Ammon's horn (tissue), 1 donor: ENCODE measurements at regions not wholly inside any gene's neighbourhood (a gene's known extent, or its start where the extent isn't known, plus 50 kb on each side); places are given as distances from the start of the nearest gene placed in this dataset.
"Not testable (repeated sequence)": the region's sequence is repeated elsewhere in the genome, so short reads cannot be mapped to it uniquely, and the experiment has no call there.

Experiments
- DNase-seq: peaks from one replicate; pipeline ENCODE4 v3.0.0-alpha.2; 2016; ENCODE audit warnings: low spot score

- no peak for DNase-seq
Measured at GRCh38 chr4:148649652-148650331, 207.6 kb upstream of the NR3C2 start.

GRCh38 chr4:148643851-148644250, 201.6 kb upstream of the NR3C2 start:
- no peak for DNase-seq

GRCh38 chr4:148642907-148643306, 200.7 kb upstream of the NR3C2 start:
- DNase-seq = no peak

DNA sequence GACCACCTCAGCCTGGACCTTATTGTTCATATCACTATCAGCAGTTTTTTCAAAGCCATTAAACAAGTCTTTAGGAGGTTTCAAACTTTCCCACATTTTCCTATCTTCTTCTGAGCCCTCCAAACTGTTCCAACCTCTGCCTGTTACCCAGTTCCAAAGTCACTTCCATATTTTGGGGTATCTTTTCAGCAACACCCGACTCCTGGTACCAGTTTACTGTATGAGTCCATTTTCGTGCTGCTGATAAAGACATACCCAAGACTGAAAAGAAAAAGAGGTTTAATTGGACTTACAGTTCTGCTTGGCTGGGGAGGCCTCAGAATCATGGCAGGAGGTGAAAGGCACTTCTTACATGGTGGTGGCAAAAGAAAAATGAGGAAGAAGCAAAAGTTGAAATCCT, 195.9 kb upstream of the NR3C2 start:
- not testable (repeated sequence) for DNase-seq

DNA sequence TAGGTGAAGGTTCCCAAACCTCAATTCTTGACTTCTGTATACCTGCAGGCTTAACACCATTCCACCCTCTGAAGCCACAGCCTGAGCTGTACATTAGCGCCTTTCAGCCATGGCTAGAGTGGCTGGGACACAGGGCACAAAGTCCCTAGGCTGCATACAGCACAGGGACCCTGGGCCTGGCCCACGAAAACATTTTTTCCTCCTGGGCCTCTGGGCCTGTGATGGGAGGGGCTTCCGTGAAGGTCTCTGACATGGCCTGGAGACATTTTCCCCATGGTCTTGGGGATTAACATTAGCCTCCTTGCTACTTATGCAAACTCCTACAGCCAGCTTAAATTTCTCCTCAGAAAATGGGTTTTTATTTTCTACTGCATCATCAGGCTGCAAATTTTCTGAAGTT, 195.2 kb upstream of the NR3C2 start:
- DNase-seq = not testable (repeated sequence)

- no peak for DNase-seq
Measured at GRCh38 chr4:148634476-148634875, 192.3 kb upstream of the NR3C2 start.

GRCh38 chr4:148633720-148634119, 191.5 kb upstream of the NR3C2 start:
- no peak for DNase-seq

DNA sequence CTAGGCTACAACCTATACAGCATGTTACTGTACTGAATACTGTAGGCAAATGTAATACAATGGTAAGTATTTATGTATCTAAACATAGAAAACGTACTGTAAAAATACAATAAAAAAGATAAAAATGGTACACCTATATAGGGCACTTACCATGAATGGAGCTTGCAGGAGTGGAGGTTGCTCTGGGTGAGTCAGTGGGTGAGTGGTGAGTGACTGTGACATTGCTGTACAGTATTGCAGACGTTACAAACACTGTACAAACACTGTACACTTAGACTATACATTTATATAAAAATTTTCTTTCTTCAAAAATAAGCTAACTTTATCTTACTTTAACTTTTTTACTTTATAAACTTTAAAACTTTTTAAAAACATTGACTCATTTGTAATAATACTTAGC, 190.3 kb upstream of the NR3C2 start:
- no peak for DNase-seq

DNA sequence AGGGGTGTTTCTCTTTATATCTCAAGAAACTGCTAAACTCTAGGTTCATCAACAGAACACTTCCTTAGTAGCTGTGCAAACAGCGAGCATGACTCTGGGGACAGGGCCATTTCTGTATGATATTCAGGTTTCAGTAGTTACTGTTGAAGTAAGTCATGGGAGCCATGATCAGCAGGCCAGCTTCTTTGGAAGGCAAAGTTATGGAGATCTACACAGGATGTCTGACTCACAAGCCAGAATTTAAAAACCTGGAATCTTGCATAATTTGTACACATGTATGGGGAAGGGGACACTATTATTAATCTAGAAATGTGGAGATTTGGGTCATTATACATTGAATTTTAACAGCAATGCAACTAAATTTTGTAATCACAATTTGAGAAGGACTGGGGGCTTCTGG, 187.8 kb upstream of the NR3C2 start:
- DNase-seq = no peak

DNA sequence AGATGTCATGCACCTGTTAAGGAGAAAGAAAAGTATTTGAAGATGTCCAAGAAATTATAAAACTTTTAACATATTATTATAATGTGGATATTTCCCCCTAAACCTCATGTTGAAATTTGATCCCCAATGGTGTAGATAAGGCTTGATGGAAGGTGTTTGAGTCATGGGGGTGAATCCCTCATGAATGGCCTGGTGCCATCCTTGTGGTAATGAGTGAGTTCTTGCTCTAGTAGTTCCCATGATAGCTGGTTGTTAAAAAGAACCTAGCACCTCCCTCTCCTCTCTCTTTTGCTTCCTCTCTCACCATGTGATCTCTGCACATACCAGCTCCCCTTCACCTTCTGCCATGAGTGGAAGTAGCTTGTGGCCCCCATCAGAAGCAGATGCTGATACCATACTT, 176.6 kb upstream of the NR3C2 start:
- no peak for DNase-seq

- DNase-seq = no peak
Measured at GRCh38 chr4:148608968-148609367, 166.8 kb upstream of the NR3C2 start.

DNA sequence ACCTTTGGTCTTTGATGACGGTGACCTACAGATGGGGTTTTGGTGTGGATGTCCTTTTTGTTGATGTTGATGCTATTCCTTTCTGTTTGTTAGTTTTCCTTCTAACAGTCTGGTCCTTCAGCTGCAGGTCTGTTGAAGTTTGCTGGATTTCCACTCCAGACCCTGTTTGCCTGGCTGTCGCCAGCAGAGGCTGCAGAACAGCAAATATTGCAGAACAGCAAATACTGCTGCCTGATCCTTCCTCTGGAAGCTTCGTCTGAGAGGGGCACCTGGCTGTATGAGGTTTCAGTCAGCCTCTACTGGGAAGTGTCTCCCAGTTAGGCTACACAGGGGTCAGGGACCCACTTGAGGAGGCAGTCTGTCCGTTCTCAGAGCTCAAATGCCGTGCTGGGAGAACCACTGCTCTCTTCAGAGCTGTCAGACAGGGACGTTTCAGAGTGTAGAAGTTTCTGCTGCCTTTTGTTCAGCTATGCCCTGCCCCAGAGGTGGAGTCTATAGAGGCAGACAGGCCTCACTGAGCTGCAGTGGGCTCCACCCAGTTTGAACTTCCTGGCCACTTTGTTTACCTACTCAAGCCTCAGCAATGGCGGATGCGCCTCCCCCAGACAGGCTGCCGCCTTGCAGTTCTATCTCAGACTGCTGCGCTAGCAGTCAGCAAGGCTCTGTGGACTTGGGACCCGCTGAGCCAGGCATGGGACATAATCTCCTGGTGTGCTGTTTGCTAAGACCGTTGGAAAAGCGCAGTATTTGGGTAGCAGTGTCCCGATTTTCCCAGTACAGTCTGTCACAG, 156.4 kb upstream of the NR3C2 start:
- DNase-seq = not testable (repeated sequence)

DNA sequence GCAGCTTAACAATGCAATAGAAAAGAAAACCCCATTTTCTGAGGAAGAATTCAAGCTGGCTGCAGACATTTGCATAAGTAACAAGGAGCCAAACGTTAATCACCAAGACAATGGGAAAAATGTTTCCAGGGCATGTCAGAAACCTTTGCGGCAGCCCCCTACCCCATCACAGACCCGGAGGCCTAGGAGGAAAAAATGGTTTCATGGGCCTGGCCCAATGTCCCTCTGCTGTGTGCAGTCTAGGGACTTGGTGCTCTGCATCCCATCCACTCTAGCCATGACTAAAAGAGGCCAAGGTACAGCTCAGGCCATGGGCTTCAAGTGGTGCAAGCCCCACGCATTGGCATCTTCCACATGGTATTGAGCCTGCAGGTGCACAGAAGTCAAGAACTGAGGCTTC, 147.0 kb upstream of the NR3C2 start:
- DNase-seq = no peak

DNA sequence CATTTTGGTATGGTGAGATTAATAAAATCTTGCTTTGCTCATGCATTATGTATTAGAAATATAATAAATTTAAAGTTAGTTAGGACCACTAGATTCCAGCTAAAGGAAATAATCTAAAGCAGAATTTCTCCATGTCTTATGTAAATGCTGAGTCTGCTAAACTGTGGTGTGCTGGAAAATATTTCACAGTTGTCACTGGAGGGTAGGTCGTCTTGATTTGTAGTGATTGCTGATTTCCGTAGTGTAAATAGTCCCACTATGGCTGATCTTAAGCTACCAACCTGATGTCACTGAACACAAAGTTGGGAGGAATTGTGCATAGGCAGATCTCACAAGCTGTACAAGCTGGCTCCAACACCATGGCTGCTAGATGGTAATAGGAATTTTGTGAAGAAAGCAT, 133.4 kb upstream of the NR3C2 start:
- no peak for DNase-seq

DNA sequence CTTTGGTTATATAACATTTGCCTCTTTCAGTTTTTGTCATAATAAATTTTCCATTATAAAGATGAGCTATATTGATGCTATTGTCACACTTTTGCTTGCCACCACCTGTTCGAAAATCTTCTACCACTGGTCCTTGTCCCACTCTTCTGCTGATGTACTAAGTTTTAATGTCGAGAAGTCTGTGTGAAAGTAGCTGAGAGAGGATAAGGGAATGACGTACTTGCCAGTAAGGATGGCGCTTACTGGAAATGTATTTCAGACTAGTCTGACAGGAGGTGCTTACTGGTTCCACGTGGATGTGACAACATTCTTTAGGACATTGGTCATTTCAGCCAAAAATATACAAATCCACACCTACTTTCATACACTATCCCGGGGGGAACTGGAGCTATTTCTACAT, 132.7 kb upstream of the NR3C2 start:
- DNase-seq = no peak

- no peak for DNase-seq
Measured at GRCh38 chr4:148574502-148574901, 132.3 kb upstream of the NR3C2 start.

- DNase-seq = no peak
Measured at GRCh38 chr4:148574066-148574465, 131.9 kb upstream of the NR3C2 start.

DNA sequence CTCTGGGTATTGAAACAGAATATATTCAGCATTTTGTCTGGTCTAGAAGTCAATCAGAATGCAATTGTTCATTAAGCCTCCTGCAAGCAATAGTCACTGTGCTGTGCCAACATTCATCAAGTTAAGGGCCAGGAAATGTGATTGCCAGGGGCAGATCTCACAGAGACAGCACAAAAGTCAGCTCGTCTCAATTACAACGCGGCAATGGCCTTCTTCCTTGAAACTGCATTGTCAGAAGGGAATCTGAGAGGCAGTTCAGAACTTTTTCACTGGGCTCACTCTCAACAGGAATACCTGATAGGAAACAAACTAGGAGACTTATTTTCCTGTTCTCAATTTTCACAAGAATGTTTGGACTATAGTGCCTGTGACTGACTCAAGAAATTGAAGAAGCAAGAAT, 131.1 kb upstream of the NR3C2 start:
- DNase-seq = no peak

DNA sequence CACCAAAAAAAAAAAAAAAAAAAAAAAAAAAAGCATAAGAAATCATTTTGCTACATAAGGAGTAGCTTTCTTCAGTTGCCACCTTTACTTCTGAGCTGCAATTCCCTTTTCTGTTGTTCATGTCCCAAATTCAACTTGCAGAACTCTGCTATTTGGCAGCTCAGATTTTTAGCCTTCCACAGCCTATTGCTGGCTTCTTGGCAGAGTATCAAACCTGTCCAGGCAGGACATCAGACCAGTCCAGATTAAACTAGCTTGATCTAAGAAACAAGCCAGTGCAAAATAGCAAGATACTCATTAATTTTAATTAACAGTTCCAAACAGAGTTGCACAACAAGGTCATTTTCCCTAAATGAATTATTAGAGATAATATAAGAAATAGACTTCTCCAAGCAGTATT, 123.6 kb upstream of the NR3C2 start:
- peak; percentile 48 for DNase-seq

GRCh38 chr4:148563684-148564083, 121.5 kb upstream of the NR3C2 start:
- DNase-seq = no peak

DNA sequence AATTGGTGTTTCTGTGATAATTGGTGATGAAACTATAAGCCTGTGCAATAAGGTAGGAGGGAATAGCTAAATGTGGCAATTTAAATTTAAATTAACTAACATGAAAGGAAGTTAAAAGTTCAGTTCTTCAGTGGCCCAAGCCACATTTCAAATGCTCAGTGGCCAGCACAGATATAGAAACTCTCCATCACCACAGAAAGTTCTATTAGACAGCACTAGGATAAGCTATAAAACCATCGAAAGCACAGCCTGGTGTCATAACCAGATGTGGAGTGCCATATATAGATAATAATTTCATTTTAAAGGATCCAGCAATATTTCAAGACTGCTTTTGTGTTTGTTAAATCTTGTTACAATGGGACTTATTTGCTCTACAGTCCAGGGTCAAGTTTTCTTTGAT, 119.3 kb upstream of the NR3C2 start:
- no peak for DNase-seq

GRCh38 chr4:148557793-148558192, 115.6 kb upstream of the NR3C2 start:
- no peak for DNase-seq

DNA sequence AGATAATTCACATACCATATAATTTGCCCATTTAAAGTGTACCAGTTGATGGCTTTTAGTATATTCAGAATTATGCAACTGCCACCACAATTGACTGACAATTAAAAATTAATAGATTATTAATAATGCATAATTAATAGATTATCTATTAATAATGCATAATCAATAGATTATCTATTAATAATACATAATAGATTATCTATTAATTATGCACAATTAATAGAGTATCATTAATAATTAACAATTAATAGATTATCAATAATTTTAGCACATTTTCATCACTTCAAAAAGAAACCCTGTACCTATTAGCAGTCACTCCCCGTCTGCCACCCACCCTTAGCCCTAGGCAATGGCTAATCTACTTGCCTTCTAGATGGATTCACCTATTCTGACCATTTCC, 108.6 kb upstream of the NR3C2 start:
- no peak for DNase-seq
